Upper lobe of left lung (tissue), 6 donors: ENCODE measurements at regions not wholly inside any gene's neighbourhood (a gene's known extent, or its start where the extent isn't known, plus 50 kb on each side); places are given as distances from the start of the nearest gene placed in this dataset.

ENCODE experiments used
- ATAC-seq, 2 donors: fragments of 200-7000 bp; cut with Tn5 transposase; one replicate each; pipeline ENCODE4 v1.9.1; 2022; ENCODE audit warnings: mild to moderate bottlenecking in 2 of 2, moderate library complexity in 2 of 2; ENCODE audit not compliant: low FRiP score in 2 of 2
- DNase-seq, 2 donors: peaks; one replicate each; pipeline ENCODE4 v3.0.0-alpha.2; 2019 to 2020
- H3K27ac ChIP-seq, 4 donors: fragments of 200-600 bp; sonication (generic); one replicate each; pipeline ENCODE4 v1.5.1; 2016 to 2019
- H3K27me3 ChIP-seq, 4 donors: fragments of 200-600 bp; sonication (generic); one replicate each; pipeline ENCODE4 v1.5.1; 2017 to 2019
- H3K36me3 ChIP-seq, 4 donors: fragments of 200-600 bp; sonication (generic); one replicate each; pipeline ENCODE4 v1.5.1; 2016 to 2019
- H3K4me1 ChIP-seq, 4 donors: fragments of 200-600 bp; sonication (generic); one replicate each; pipeline ENCODE4 v1.5.1; 2018 to 2019
- H3K4me3 ChIP-seq, 4 donors: fragments of 200-600 bp; sonication (generic); one replicate each; pipeline ENCODE4 v1.5.1; 2017 to 2019; ENCODE audit warnings: mild to moderate bottlenecking in 2 of 4, moderate library complexity in 1 of 4
- H3K9me3 ChIP-seq, 4 donors: fragments of 200-600 bp; sonication (generic); one replicate each; pipeline ENCODE4 v1.5.1; 2018 to 2019
- EP300 ChIP-seq, 4 donors: sonication (generic); formaldehyde crosslinking; IDR thresholded peaks; one replicate each; pipeline ENCODE4 v1.5.1; 2017; ENCODE audit warnings: antibody characterized with exemption in 4 of 4, control low read depth in 2 of 4
- POLR2A ChIP-seq, 4 donors: fragments of 450-650 bp; IDR thresholded peaks; one replicate each; pipeline ENCODE4 v1.5.1; 2016 to 2017; ENCODE audit warnings: antibody characterized with exemption in 4 of 4, mild to moderate bottlenecking in 2 of 4
- POLR2AphosphoS5 ChIP-seq, 2 donors: sonication (generic); formaldehyde crosslinking; IDR thresholded peaks; one replicate each; pipeline ENCODE4 v1.5.1; 2017; ENCODE audit warnings: antibody characterized with exemption in 2 of 2
- WGBS, 2 donors: methylation state at CpG; one replicate each; pipeline ENCODE4 v1.1.5; 2017 to 2018; 5-methylcytosine and 5-hydroxymethylcytosine counted together
- TF ChIP-seq, protein P1 (sequence below), 6 experiments: fragments of 450-650 bp in 4 of 6; fragments of 200-600 bp in 2 of 6; sonication (generic) in 2 of 6; IDR thresholded peaks; one replicate each; pipeline ENCODE4 v1.5.1; 2016 to 2019; ENCODE audit warnings: antibody characterized with exemption in 6 of 6
- donor health status: DM: no; HTN: no; CAD: no; lungs with moderate emphysema.
- donor health status: DM: no; HTN: yes; CAD: no; lungs with severe emphysema.

DNA sequence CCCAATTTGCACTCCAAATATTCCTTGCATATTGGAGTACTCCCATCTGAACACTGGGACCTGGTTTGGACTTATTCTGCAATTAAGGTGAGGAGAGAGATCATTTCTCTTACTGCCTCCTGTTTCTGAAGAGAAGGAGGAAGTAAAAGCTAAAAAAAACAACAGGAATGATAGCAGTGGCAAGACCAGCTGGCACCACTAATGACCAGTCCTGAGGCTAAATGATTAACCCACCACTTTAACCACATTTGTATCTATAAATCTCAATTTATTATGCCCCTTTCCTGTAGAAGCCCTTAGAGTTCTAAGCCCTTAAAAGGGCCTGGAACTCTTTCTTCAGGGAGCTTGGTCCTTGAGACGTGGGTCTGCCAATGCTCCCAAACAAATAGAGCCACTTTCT is 625.0 kb upstream of the TSPY4 start:
- no peak for DNase-seq

DNA sequence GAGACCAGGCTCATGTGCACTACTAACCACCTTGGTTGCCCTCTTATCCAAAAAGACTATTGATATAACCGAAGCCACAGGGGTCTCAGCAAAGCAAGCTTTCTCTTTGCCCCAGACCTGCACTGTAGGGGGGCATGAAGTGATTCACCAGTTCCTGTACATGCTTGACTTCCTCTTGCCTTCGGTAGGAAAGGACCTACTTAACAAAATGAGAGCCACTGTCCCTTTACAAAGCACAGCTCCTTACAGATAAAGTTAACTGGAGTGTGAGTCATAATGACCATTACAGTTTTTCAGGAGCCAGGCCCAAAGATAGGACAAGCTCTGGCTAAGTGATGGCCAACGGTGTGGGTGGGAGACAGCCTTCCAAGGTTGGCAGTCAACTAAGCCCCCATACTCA is 622.0 kb upstream of the TSPY4 start:
- H3K9me3 ChIP-seq: no peaks in the 10 kb centered on the region
- ATAC-seq (no peak), DNase-seq (no peak)
- no peak overlapping the region for H3K4me3 ChIP-seq
- H3K27ac ChIP-seq: no peak overlapping the region
- no peaks in the 10 kb centered on the region for H3K4me1 ChIP-seq
- WGBS, 2 donors: 44% methylated on average over 1 of the region's 3 CpGs; no CpG with 5 or more reads in 1 of the 2 donors
- no peaks in the 10 kb centered on the region for H3K27me3 ChIP-seq
- no peaks in the 10 kb centered on the region for H3K36me3 ChIP-seq
- TF ChIP-seq POLR2A (IDR thresholded peaks at IDR 0.05) (no peak), EP300 (IDR thresholded peaks at IDR 0.05) (no peak), POLR2AphosphoS5 (IDR thresholded peaks at IDR 0.05) (no peak)
- TF ChIP-seq, protein P1, sequence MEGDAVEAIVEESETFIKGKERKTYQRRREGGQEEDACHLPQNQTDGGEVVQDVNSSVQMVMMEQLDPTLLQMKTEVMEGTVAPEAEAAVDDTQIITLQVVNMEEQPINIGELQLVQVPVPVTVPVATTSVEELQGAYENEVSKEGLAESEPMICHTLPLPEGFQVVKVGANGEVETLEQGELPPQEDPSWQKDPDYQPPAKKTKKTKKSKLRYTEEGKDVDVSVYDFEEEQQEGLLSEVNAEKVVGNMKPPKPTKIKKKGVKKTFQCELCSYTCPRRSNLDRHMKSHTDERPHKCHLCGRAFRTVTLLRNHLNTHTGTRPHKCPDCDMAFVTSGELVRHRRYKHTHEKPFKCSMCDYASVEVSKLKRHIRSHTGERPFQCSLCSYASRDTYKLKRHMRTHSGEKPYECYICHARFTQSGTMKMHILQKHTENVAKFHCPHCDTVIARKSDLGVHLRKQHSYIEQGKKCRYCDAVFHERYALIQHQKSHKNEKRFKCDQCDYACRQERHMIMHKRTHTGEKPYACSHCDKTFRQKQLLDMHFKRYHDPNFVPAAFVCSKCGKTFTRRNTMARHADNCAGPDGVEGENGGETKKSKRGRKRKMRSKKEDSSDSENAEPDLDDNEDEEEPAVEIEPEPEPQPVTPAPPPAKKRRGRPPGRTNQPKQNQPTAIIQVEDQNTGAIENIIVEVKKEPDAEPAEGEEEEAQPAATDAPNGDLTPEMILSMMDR (IDR thresholded peaks at IDR 0.05): no peak

More for the DNA sequence above, 625.0 kb upstream of the TSPY4 start:
- Histone ChIP-seq H3K27ac (no peak overlapping the region), H3K4me3 (no peak overlapping the region), H3K9me3 (no peaks in the 10 kb centered on the region), H3K36me3 (no peaks in the 10 kb centered on the region), H3K27me3 (no peaks in the 10 kb centered on the region), H3K4me1 (no peaks in the 10 kb centered on the region)
- 44% methylated on average over 1 of the region's 1 CpG; no CpG with 5 or more reads in 1 of the 2 donors for WGBS, 2 donors
- no peak for ATAC-seq
- TF ChIP-seq POLR2AphosphoS5 (IDR thresholded peaks at IDR 0.05) (no peak), POLR2A (IDR thresholded peaks at IDR 0.05) (no peak), EP300 (IDR thresholded peaks at IDR 0.05) (no peak)
- TF ChIP-seq, protein P1 (IDR thresholded peaks at IDR 0.05): no peak

DNA sequence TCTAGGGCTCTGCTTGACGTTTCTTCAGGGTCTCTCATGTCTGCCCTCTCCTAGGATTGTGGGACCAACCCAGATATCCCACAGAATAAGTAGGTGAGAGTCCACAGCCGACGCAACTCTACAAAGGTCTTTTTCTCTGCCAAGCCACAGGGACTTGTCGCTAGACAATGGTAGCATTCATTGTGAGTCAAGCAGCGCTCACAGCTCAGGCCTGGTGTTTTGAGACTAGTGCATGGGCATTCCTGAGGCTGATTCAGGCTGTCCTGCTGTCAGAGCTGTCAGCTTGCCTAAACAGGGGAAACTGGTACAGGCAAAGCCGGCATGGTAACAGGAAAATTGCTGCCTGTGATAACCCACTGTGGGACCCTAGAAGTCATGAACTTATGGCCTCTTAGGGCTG is 610.6 kb upstream of the TSPY4 start:
- ATAC-seq: no peak
- WGBS, 2 donors: 71% methylated on average over 1 of the region's 6 CpGs; no CpG with 5 or more reads in 1 of the 2 donors
- TF ChIP-seq EP300 (IDR thresholded peaks at IDR 0.05) (no peak), POLR2AphosphoS5 (IDR thresholded peaks at IDR 0.05) (no peak), POLR2A (IDR thresholded peaks at IDR 0.05) (no peak)
- TF ChIP-seq, protein P1 (IDR thresholded peaks at IDR 0.05): no peak
- Histone ChIP-seq H3K27me3 (no peaks in the 10 kb centered on the region), H3K4me1 (no peaks in the 10 kb centered on the region), H3K27ac (no peak overlapping the region), H3K4me3 (no peak overlapping the region), H3K36me3 (no peaks in the 10 kb centered on the region), H3K9me3 (no peaks in the 10 kb centered on the region)
- no peak for DNase-seq

DNA sequence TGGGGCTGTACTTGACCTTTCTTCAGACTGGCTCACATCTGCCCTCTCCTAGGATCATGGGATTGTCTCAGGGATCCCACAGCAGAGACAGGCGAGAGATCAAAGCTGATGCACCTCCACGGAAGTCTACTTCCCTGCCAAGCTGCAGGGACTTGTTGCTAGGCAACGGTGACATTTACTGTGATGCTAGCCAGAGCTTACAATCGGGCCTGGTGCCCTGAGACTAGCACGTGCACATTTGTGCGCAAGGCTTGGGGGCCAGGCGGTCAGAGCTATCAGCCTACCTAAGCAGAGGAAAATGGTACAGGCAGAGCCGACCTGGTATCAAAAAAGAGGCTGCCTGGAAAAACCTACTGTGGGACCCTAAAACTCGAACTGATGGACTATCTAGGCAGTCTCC is 607.3 kb upstream of the TSPY4 start:
- 64% methylated on average over 5 of the region's 9 CpGs; no CpG with 5 or more reads in 1 of the 2 donors for WGBS, 2 donors
- H3K36me3 ChIP-seq: no peaks in the 10 kb centered on the region
- DNase-seq (no peak), ATAC-seq (no peak)
- TF ChIP-seq POLR2A (IDR thresholded peaks at IDR 0.05) (no peak), EP300 (IDR thresholded peaks at IDR 0.05) (no peak), POLR2AphosphoS5 (IDR thresholded peaks at IDR 0.05) (no peak)
- TF ChIP-seq, protein P1 (IDR thresholded peaks at IDR 0.05): no peak
- no peak overlapping the region for H3K27ac ChIP-seq
- H3K4me1 ChIP-seq: no peaks in the 10 kb centered on the region
- no peaks in the 10 kb centered on the region for H3K27me3 ChIP-seq
- H3K9me3 ChIP-seq: no peaks in the 10 kb centered on the region
- no peak overlapping the region for H3K4me3 ChIP-seq

DNA sequence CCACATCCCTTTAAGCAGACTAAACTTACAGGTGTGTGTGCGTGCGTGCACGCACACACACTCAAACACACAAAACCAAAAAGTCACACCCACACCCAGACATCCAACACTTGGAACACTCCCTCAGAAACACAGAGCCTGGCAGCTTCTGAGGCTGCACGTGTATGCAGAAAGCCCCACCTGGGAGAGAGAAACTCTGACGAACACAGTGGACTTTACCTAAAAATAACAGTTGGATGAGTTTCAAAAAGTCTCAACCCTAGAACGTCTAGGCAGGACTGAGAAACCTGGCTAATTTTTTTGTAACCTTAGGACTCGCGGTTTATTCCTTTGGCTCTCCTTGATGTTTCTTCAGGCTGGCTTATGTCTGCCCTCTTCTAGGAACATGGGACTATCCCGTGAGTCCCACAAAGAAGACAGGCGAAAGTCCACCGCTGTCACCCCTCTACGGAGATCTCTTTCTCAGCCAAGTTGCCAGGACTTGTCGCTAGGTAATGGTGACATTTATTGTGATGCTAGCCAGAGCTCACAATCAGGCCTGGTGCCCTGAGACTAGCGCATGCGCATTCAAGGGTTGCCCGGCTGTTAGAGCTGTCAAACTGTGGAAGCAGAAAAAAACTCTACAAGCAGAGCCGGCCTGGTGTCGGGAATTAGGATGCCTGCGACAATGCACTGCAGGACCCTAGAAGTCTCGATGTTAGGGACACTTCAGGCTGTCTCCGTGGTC is 595.8 kb upstream of the TSPY4 start:
- ATAC-seq (no peak), DNase-seq (no peak)
- Histone ChIP-seq H3K27ac (no peak overlapping the region), H3K36me3 (no peaks in the 10 kb centered on the region), H3K4me3 (no peak overlapping the region), H3K4me1 (no peaks in the 10 kb centered on the region), H3K27me3 (no peaks in the 10 kb centered on the region), H3K9me3 (no peaks in the 10 kb centered on the region)
- WGBS, 2 donors: 81% methylated on average over 16 of the region's 21 CpGs; no CpG with 5 or more reads in 1 of the 2 donors
- TF ChIP-seq POLR2A (IDR thresholded peaks at IDR 0.05) (no peak), EP300 (IDR thresholded peaks at IDR 0.05) (no peak), POLR2AphosphoS5 (IDR thresholded peaks at IDR 0.05) (no peak)
- TF ChIP-seq, protein P1 (IDR thresholded peaks at IDR 0.05): no peak
